GM18867 (cell line): ENCODE measurements at regions not wholly inside any gene's neighbourhood (a gene's known extent, or its start where the extent isn't known, plus 50 kb on each side); places are given as distances from the start of the nearest gene placed in this dataset.

Source experiments
- ATAC-seq: cut with Tn5 transposase; IDR thresholded peaks from one replicate; pipeline ENCODE4 v1.9.1; 2021; ENCODE audit warnings: mild to moderate bottlenecking, moderate library complexity; ENCODE audit not compliant: unreplicated experiment

DNA sequence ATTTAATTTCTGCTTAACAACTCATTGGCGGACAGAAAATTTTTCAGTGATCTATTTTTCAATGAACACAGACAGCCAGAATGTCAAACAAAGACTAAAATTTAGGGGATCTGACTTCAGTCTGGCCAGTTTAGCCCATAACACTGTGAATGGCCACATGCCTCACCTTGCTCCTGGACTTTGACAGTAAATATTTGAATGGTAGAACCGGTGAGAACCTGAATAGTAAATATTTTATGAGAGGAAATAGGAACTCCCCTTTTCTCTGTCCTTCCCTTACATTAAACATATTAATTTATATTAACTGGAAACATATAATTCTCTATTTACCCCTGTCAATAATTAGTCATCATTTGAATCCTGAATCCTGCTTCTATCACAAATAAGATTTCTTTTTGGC is 942.1 kb downstream of the KCNJ2 start:
- no peak for ATAC-seq

DNA sequence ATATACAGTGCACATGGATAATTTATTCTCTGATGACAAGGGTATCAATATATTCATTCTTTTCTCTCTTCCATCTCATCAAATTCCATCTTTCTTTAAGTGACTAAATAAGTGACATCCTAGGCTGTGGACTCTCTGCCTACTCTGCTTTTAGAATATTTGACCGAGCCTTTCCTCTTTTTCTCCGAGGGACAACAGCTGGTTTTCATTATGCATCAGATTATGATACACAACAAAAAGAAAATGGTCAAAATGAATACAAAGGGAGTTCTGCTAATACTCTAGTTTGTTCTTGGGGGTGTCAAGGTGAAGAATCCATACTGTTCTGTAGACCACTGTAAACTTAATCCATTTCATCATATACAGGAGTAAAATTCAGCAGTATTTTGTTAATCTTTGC is 942.6 kb downstream of the KCNJ2 start:
- ATAC-seq, result no peak

DNA sequence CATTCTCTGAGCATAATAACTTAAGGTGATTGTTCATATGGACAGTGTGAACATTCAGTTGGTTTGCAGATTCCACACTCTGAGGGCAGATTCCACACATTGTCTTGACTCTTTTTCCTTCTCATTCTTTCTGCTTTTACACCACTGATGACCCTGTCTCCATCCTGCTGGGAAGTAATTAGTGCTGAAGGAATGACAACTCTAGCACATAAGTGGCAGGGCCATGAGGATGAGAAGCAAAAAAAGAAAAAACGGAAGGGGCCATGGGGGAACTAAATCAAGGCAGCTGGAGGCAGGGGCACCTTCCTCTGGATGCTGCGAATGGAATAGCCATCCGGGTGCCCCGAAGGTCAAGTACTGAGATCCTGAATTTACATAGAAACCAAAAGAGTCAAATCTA is 944.0 kb downstream of the KCNJ2 start:
- no peak for ATAC-seq

DNA sequence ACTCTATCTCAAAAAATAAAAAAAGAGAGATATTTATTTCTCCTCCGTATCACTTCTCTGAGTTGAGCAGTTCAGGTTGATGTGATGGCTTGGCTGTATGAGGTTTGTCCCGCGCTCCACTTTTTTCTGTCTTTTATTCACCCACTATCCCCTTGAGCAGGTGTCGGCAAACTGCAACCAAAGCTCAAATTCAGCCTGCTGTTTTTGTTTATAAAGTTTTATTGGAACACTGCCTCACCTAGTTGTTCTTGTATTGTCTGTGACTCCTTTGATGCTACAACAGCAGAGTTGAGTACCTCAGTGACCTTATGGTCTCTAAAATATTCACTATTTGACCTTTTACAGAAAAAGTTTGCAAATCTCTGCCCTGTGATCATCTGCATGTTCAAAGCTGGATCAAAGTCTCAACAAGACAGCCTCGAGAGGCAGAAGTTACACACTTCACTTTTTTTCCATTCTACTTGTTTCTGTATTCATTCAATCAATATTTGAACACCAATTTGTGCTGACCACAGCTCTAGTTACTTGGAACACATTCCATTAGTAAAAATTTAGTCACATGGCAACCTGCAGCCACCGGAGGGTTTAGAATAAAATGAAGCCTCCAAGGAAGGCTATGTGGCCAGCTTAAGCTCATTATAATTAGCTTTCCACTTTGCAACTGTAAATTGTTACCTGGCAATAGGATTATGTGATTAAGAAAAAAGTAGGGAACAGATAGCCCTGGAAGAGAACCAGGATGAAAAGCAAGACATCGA is 945.8 kb downstream of the KCNJ2 start:
- ATAC-seq, result no peak

DNA sequence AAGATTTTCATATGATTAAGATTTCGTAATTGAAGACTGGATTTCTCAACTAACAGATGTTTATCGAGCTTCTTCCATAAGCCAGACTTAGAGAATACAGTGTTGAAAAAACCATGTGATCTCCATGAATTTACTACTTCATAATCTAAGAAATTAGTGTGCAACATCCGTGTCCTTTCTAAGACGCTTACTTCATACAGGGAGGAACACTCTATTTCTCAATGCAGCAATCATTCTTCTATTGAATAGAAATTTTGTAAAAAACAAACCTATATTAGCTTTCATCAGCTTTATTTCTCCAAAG is 946.3 kb downstream of the KCNJ2 start:
- no peak for ATAC-seq

DNA sequence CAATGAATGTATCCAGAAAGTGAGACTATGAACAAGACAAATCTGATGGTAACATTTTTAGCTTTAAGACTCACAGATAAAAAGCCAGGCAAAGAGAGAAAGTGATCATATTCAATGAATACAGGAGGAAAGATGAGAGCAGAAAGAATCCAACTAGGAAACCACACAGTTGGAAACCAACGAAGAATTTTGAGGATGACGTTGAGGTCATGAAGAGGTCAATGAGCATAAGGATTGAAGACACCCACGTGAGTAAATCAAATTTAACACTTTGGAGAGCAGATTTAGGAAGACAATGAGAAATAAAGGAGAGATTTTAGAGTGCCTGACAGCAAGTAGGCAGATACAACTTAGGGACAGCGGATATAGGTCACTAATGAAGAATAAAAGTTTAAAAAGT is 948.1 kb downstream of the KCNJ2 start:
- no peak for ATAC-seq

DNA sequence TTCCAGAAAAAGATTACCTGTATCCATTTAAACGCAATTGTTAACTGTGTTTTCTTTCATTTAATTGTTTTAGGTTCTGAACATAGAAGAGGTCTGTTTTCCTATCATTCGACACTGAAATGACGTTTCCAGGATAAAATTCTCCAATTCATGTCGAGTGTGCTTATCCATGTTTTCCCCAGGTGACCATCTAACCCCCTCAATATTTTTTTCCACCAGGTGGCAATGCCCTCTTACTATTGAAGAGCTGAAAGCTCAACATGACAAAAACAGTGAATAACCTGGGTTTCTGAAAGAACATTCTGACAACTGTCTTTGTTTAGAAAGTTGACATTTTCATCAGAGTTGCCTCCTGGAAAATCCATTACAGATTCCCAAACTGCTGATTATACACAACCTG is 948.7 kb downstream of the KCNJ2 start:
- ATAC-seq, result no peak

DNA sequence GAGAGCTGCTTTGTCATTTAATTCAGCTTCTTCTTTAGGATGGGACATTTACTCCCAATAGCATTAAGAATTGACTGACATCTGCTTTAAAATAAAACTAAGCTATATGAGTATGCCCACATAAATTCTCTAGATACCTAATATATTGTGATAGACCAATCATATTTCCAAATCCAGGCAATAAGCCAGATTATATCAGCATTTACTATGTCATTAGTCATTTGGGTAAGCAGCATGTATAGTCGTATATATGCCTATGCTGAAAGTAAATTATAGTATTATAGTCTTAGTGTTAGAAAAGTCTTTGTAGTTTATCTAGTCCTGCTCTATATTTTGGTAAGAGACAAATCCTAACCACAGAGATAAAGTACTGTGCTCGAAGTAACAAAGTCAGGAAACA is 958.1 kb downstream of the KCNJ2 start:
- ATAC-seq, result no peak

DNA sequence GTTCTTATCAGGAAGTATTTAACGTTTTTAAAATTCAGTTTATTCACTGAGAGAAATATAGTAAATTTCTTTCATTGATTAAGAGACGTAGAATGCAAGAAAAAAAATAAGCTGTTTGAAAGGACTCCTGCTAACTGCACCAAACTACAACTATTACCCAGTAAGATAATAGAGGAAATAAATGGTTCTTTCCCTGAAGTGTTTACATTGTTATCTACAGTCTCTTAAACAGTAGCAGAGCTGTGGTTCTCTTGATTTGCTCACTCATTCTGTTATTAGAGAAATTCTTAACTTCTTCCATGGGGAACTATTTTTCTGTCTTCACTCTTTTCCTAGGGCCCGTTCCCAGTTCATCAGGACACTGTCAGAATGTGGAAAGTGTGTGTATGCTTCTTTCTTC is 973.0 kb downstream of the KCNJ2 start:
- ATAC-seq, result no peak

DNA sequence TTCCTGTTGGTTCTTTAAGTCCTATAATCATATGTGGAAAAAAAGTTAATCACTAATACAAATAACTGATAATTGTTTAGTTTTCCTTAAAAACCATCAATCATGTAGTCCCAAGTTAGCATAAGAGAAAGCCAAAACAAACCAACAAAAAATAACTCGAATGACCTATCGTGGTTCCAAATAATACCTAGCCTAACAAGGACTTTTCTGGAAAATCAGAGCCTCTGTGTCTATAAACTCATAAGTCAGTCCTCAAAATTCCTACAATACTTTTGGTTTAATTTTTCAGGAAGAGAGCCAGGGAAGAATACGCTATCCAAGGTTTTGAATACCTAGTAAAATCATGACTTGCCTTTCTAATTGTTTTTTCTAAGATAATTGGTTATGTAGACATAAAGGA is 975.3 kb upstream of the SOX9 start:
- ATAC-seq, result no peak

DNA sequence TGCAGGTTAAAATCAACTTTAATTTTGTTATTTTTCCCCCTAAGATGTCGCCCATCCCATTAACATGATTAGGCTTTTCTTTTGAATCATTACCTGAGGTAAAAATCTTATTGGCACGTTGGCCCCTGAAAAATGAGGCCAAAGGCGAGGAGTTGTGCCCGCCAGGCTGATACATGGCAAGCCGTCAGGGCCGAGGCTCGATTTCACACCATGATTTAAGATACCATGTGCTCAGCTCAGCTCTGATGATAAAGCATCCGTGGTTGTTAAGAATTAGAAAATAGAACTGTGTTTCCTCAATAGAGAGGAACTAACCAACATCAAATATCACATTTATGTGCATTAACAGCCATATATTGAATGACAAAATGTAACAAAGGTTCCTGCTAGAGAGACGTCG is 972.9 kb upstream of the SOX9 start:
- ATAC-seq, result no peak

DNA sequence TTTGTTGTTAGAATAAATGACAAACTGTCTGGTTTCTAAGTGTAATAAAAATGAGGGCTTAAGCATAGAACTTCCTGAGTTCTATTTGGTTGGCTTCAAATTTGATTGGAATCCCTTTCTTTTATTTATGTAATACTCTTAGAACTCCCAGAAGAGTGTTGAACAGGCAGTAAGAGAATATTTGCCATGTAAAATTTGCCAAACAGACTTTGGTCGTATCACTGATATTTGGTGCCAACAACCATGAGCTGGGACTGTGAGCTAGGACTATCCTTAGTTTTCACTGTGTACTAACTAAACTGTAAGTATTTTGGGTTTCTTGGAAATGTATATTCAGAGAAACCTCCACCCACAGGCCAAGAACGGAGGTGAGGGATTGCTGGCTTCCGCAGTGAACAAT is 971.2 kb upstream of the SOX9 start:
- ATAC-seq, result no peak

DNA sequence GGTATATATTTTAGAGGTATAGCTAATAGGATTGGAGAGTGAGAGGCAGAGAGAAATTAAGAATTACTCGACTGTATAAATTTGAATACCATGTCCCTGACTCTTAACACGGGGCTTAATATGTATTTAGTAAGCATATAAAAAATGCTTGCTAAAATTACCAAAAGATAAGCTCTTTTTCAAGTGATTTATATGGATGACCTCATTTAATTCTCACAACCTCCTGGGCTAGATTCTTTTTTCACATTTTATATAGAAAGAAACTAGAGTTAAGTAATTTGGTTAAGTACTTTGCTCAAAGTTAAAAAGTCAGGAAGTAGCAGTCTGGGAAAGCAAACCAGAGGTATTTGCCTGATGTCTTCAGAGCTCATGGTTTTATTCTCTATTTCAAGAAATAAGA is 963.5 kb upstream of the SOX9 start:
- no peak for ATAC-seq

DNA sequence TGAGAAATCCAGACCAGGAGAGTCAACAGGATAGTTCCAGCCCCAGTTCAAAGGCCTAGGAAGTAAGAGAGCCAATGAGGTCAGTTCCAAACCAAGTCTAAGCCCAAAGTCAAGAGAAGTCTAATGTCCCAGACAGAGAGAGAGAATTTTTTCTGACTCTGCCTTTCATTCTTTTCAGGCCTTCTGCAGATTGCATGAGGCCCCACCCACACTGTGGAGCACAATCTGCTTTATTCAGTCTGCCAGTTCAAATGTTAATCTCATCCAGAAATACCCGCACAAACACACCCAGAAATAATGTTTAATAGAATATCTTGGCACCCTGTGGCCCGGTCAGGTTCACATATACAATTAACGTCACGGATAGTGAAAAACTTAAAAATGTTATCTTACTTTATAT is 962.4 kb upstream of the SOX9 start:
- ATAC-seq, result no peak

DNA sequence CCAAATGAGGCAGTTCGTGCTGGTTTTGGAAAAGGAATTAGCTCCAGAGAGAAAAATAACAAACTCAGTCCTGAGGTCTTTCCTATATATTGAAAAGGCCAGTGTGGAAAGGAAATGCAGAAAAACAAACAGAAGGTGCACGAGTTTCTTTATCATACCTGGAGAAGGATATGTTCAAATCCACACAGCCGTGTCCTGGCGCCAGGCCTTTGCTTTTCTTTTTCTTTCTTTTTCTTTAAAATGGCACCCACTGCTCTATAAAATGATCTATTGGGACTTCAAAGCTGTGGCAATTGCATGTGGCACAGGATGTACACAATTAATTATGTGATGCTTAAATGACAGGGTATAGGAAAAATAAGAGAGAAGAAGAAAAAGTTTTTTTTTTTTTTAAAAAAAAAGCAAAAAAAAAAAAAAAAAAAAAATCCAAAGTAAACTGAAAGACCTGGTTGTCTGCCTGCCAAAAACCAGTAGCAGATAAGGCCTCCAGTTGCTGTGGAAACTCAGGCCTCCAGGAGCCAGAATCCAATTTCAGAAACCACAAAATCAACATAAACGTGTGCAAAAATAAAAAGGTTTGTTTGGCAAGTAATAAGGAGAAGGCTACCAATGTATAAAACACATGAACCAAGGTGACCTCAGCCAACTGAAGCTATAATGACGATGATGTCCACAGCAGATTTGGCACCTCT is 957.6 kb upstream of the SOX9 start:
- ATAC-seq, result no peak

DNA sequence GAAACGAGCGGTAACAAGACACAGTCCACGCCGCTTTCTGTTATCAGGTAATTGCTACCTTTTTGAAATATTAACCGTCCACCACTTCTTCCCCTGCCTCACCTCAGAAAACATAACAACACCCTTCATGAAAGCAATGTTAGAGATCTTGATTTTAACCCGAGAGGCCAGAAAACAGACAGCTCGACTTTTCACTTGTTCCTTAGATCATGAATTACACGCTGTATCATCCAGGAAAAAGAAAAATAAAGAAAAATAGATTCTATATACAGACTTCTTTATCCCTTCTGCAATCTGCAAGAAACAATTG is 957.1 kb upstream of the SOX9 start:
- no peak for ATAC-seq

DNA sequence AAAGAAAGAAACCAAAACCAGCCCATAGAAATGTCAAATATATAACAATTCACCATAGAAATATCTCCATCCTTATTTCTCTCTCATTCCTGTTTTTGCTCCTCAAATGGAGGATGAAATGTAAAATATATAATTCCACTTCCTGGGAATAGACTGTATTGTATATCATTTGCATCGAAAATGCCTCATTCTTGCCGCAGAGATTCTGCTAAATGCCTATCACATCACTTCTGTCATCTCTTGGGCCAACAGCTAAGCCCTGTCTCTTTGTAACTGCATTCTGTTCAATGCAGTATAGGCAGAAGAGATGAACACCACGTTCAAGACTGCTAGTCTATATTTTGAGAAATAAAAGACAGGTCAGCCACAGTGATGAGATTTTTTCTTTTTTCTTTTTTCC is 956.3 kb upstream of the SOX9 start:
- no peak for ATAC-seq

DNA sequence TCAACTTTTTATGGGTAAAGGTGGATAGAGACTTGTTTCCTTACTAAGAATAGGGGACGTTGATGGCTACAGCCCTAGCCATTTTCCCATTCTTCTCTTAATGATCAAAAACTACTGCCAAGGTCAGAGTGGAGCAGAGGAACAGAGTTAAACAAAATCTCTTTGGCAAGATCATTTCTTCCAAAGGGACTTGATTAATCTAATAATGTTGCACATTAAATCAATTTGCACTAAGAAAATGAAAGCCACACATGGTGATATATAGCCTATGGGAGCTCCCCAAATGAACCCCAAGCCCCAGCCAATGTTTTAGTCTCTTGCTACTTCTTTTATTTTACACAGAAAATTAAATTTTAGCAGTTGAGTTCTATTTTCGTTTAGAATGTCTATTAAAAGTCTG is 954.5 kb upstream of the SOX9 start:
- ATAC-seq, result no peak

DNA sequence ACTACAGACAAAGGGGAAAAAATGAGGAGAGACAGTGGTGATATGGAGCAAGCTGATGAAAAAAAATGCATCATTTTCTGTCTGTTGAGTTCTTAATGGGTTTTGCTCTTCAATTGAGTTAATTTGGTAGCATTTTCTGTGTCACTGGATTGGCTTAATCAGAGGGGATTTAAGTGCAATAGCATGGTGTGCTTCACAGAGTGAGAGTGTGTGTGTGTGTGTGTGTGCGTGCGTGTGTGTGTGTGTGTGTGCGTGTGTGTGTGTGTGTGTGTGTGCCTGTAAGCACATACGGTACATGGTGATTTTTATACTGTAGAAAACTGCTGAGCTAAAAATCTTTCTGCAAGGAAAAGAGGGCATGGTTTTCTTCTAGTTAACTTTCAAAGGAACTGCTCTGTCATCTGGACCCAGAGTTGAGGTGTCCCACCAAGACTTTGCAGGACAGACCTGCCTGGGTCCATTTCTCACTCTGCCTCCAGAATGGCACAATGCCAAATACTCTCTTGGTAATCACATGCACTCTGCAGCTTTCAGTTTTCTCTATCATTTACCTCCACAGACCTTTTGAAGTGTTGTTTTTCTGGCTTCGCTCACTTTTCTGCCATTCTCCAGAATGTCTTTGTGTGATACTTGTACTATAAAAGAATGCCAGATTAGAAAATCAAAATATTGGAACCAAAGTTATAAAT is 952.6 kb upstream of the SOX9 start:
- no peak for ATAC-seq

DNA sequence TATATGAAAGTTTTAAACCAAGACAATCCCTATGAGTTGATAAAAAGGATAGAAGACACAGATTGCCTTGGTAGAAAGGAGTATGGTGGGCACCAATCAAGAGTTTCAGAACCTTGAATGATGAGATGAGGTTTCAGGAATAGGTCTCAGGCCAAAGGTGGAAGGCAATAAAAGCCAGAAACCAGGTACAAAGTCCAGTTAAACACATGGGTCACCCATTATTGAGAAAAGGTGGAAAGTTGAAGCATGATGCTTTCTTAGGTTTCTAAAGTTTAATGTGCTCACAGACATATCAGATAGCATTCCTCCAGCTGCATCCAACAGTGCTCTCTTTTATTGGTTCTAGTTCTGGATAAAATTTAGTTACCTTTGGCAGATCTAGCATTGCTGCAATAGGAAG is 950.8 kb upstream of the SOX9 start:
- ATAC-seq, result no peak

DNA sequence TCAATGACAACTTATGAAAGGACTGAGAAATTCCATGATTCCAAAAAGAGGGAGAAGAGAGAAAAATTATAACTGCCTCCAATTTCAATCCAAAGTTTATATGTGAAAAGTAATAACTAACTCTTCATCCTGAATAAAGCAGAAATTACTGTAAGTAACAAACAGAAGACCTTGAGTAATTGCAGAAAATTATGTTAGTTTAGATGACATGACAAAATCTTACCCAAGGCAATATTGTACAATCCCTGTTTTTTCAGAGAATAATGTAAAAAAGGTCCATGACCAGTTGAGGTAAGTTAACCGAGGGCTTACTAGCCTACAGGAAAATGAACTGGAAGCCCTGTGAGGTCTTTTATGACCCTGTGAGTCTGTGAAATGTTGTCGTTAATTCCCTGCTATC is 949.5 kb upstream of the SOX9 start:
- ATAC-seq, result no peak

DNA sequence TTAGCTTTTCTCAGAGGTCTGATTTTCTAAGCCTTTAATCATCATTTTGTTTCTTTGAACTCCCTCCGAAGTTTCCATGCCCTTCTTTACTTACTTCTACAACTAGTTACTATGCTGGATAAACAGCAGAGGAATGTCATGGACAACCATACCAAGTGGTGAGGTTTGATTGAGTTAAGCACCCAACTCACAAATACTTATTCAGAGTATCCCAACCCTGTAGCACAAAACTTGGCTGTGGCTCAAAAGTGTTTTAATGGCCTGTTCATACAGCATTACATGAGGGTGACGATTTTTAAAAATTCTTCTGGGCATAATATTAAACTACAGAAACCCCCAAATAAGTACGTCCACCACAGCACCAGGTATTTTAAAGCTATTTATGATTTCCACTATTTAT is 946.8 kb upstream of the SOX9 start:
- ATAC-seq, result no peak

DNA sequence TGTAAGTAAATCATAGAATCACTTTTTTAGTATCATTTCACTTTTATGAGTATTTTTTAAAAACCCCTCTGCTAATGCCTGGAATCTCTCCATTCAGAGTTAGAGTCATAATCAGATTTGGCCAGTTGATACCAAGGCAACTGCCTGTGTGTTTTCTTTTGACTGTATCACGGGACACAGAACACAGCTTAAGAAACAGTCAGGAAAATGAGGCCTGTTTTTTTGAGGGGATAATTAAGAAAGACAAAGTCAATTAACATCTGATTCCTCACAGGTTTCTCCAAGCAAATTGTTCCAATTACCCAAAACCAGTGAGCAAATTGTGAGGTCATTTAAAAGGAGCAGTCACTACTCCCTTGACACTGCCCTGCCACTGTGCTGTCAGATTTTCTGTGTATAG is 944.5 kb upstream of the SOX9 start:
- ATAC-seq, result no peak
